H1 (cell line): ENCODE measurements at regions not wholly inside any gene's neighbourhood (a gene's known extent, or its start where the extent isn't known, plus 50 kb on each side); places are given as distances from the start of the nearest gene placed in this dataset.

Experiments
- CTCF ChIP-seq, 3 experiments: IDR thresholded peaks; 1 replicate in 2 of 3; 2 replicates in 1 of 3; pipeline versions ENCODE4 v1.5.1 to v1.6.1; 2011; ENCODE audit warnings: low read length in 3 of 3, mild to moderate bottlenecking in 3 of 3, inconsistent platforms in 2 of 3, low read depth in 1 of 3, moderate library complexity in 1 of 3; ENCODE audit not compliant: insufficient read depth in 1 of 3; ENCODE audit errors: control extremely low read depth in 1 of 3
- RAD21 ChIP-seq, 2 experiments: IDR thresholded peaks in 1 of 2; conservative IDR thresholded peaks in 1 of 2; 2 replicates each; pipeline ENCODE4 v1.6.1; 2011; ENCODE audit warnings: low read depth in 2 of 2, low read length in 2 of 2, improper control_type of control experiment in 1 of 2, inconsistent platforms in 1 of 2, mild to moderate bottlenecking in 1 of 2, moderate library complexity in 1 of 2
- SUZ12 ChIP-seq: fragments of 200-600 bp; sonication (generic); IDR thresholded peaks from 2 replicates; pipeline ENCODE4 v1.6.1; 2012; ENCODE audit warnings: mild to moderate bottlenecking, inconsistent platforms, low read length, moderate library complexity, mixed read lengths

- TF ChIP-seq CTCF (IDR thresholded peaks at IDR 0.05; ENCODE audit: control extremely low read depth in 1 of 3, insufficient read depth in 1 of 3, low read depth in 1 of 3, low read length in 3 of 3): no peak
- TF ChIP-seq SUZ12: no peak
- TF ChIP-seq RAD21 (IDR thresholded peaks at IDR 0.05 in 1 of 2, conservative IDR thresholded peaks at IDR 0.05 in 1 of 2; ENCODE audit: low read depth in 2 of 2, low read length in 2 of 2): no peak
Measured at GRCh38 chr13:37175996-37176395, 70.5 kb upstream of the CSNK1A1L start.
